ENCODE measurements at regions not wholly inside any gene's neighbourhood (a gene's known extent, or its start where the extent isn't known, plus 50 kb on each side); places are given as distances from the start of the nearest gene placed in this dataset.

DNA sequence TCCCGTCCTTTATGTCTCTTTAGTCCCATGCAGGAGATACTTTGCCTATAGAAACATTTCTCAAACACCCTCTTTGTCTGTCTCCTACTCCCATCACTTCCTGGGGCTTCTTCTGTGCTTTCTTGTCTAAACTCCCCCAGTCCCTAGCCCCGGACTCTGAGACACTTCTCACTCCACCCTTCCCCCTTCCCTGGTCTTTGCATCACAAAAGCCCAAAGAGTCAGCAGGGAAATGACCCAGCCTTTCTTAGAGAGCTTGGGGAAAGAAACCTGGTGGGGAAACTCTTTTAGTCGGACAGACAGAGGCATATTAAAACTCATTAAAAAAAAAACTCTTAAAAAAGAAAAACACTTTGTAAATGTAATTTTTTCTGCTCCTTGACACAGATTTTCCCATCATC, 211.2 kb downstream of the TJP1 start:
- TF ChIP-seq, protein P1, sequence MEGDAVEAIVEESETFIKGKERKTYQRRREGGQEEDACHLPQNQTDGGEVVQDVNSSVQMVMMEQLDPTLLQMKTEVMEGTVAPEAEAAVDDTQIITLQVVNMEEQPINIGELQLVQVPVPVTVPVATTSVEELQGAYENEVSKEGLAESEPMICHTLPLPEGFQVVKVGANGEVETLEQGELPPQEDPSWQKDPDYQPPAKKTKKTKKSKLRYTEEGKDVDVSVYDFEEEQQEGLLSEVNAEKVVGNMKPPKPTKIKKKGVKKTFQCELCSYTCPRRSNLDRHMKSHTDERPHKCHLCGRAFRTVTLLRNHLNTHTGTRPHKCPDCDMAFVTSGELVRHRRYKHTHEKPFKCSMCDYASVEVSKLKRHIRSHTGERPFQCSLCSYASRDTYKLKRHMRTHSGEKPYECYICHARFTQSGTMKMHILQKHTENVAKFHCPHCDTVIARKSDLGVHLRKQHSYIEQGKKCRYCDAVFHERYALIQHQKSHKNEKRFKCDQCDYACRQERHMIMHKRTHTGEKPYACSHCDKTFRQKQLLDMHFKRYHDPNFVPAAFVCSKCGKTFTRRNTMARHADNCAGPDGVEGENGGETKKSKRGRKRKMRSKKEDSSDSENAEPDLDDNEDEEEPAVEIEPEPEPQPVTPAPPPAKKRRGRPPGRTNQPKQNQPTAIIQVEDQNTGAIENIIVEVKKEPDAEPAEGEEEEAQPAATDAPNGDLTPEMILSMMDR (conservative IDR thresholded peaks at IDR 0.05; ENCODE audit: low read depth, low read length): no peak
- TF ChIP-seq POLR2A (IDR thresholded peaks at IDR 0.05; ENCODE audit: low read depth, low read length): no peak
- no peak for TF ChIP-seq SMC3 (IDR thresholded peaks at IDR 0.05; ENCODE audit: low read depth, low read length)
- TF ChIP-seq, protein P2, sequence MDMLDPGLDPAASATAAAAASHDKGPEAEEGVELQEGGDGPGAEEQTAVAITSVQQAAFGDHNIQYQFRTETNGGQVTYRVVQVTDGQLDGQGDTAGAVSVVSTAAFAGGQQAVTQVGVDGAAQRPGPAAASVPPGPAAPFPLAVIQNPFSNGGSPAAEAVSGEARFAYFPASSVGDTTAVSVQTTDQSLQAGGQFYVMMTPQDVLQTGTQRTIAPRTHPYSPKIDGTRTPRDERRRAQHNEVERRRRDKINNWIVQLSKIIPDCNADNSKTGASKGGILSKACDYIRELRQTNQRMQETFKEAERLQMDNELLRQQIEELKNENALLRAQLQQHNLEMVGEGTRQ (IDR thresholded peaks at IDR 0.05; ENCODE audit: low read depth, low read length): no peak
- no peak for TF ChIP-seq RAD21 (IDR thresholded peaks at IDR 0.05; ENCODE audit: low read length)
- TF ChIP-seq RFX5 (IDR thresholded peaks at IDR 0.05; ENCODE audit: low read depth, low read length): no peak
- TF ChIP-seq RCOR1 (IDR thresholded peaks at IDR 0.05; ENCODE audit: insufficient replicate concordance, low read length): no peak
- TF ChIP-seq FOS (IDR thresholded peaks at IDR 0.05; ENCODE audit: low read depth, low read length): no peak
